ENCODE measurements at regions not wholly inside any gene's neighbourhood (a gene's known extent, or its start where the extent isn't known, plus 50 kb on each side); places are given as distances from the start of the nearest gene placed in this dataset.

- DNase-seq (ENCODE audit: extremely low spot score, unreplicated experiment), result no peak
- H3K27ac Mint-ChIP-seq, result no peak overlapping the region
- H3K27me3 Mint-ChIP-seq, result peaks cover 18% of the 10 kb centered on the region
- no peaks in the 10 kb centered on the region for H3K4me1 Mint-ChIP-seq (ENCODE audit: unreplicated experiment)
- TF ChIP-seq CTCF (conservative IDR thresholded peaks at IDR 0.05), result no peak
- no peaks in the 10 kb centered on the region for H3K9me3 Mint-ChIP-seq
- H3K4me3 Mint-ChIP-seq, result no peak overlapping the region
- H3K36me3 Mint-ChIP-seq, result no peaks in the 10 kb centered on the region
Observed at GRCh38 chr1:222346955-222347354, 200.9 kb downstream of the HHIPL2 start.

GRCh38 chr1:222339376-222339947 lies 208.4 kb downstream of the HHIPL2 start:
- Mint-ChIP-seq H3K4me3 (no peak overlapping the region), H3K9me3 (no peaks in the 10 kb centered on the region), H3K27me3 (peaks cover 4% of the 10 kb centered on the region), H3K27ac (no peak overlapping the region), H3K4me1 (ENCODE audit: unreplicated experiment) (no peaks in the 10 kb centered on the region), H3K36me3 (no peaks in the 10 kb centered on the region)
- DNase-seq (ENCODE audit: extremely low spot score, unreplicated experiment), result no peak
- no peak for TF ChIP-seq CTCF (conservative IDR thresholded peaks at IDR 0.05)

GRCh38 chr1:222335586-222335985 lies 212.3 kb downstream of the HHIPL2 start:
- Mint-ChIP-seq H3K9me3 (no peaks in the 10 kb centered on the region), H3K4me3 (no peak overlapping the region), H3K36me3 (no peaks in the 10 kb centered on the region), H3K4me1 (ENCODE audit: unreplicated experiment) (no peaks in the 10 kb centered on the region), H3K27ac (no peak overlapping the region), H3K27me3 (no peaks in the 10 kb centered on the region)
- no peak for DNase-seq (ENCODE audit: extremely low spot score, unreplicated experiment)
- no peak for TF ChIP-seq CTCF (conservative IDR thresholded peaks at IDR 0.05)

GRCh38 chr1:222334026-222334680 lies 213.8 kb downstream of the HHIPL2 start:
- no peaks in the 10 kb centered on the region for H3K27me3 Mint-ChIP-seq
- H3K27ac Mint-ChIP-seq, result no peak overlapping the region
- DNase-seq (ENCODE audit: extremely low spot score, unreplicated experiment), result no peak
- no peaks in the 10 kb centered on the region for H3K9me3 Mint-ChIP-seq
- H3K4me3 Mint-ChIP-seq, result no peak overlapping the region
- no peak for TF ChIP-seq CTCF (conservative IDR thresholded peaks at IDR 0.05)
- H3K4me1 Mint-ChIP-seq (ENCODE audit: unreplicated experiment), result no peaks in the 10 kb centered on the region
- H3K36me3 Mint-ChIP-seq, result no peaks in the 10 kb centered on the region

GRCh38 chr1:222331765-222332164 lies 216.1 kb downstream of the HHIPL2 start:
- no peak for TF ChIP-seq CTCF (conservative IDR thresholded peaks at IDR 0.05)
- DNase-seq (ENCODE audit: extremely low spot score, unreplicated experiment), result no peak
- no peak overlapping the region for H3K4me3 Mint-ChIP-seq
- H3K27me3 Mint-ChIP-seq, result peaks cover 11% of the 10 kb centered on the region
- no peak overlapping the region for H3K27ac Mint-ChIP-seq
- no peaks in the 10 kb centered on the region for H3K36me3 Mint-ChIP-seq
- no peaks in the 10 kb centered on the region for H3K9me3 Mint-ChIP-seq
- H3K4me1 Mint-ChIP-seq (ENCODE audit: unreplicated experiment), result no peaks in the 10 kb centered on the region
